ENCODE measurements at regions not wholly inside any gene's neighbourhood (a gene's known extent, or its start where the extent isn't known, plus 50 kb on each side); places are given as distances from the start of the nearest gene placed in this dataset.

DNA sequence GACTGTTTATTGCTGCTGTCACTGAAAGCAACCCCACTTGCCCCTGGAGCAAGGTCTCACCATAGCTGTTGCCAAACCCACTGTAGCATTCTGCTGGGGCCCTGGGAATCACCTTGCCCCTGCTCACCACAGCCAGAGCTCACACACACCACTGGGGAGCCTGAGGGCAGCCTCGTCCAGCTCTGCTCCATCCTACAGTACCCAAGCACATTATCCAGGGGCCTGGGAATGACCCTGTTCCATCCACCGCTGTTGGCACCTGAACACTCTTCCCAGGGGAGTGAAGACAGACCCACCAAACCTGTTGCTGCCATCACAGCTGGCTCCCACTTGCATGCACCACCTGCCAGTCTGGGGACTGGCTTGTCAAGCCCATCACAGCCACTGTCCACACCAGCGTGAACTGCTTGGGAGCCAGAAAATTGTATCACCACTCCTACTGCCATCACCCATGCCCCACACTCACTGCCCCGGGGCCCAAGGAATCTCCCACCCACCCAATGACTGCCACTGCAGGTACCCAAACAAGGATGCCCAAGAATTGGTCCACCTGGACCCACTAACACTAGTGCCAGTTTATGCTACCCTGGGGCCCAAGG, 811.3 kb downstream of the KLHL13 start:
- TF ChIP-seq CTCF (IDR thresholded peaks at IDR 0.05), result no peak
- no peak for TF ChIP-seq POLR2A (IDR thresholded peaks at IDR 0.05)

Measured in adrenal gland (tissue), 5 donors.